SK-N-MC (cell line): ENCODE measurements at regions not wholly inside any gene's neighbourhood (a gene's known extent, or its start where the extent isn't known, plus 50 kb on each side); places are given as distances from the start of the nearest gene placed in this dataset.
"Not testable (repeated sequence)": the region's sequence is repeated elsewhere in the genome, so short reads cannot be mapped to it uniquely, and the experiment has no call there.

Experiments used
- DNase-seq: peaks from one replicate; pipeline ENCODE4 v3.0.0-alpha.2; 2011; ENCODE audit warnings: low read depth, low spot score
- H3K27ac ChIP-seq: fragments of 200-600 bp; sonication (generic); 2 replicates; pipeline ENCODE4 v1.5.1; 2016; ENCODE audit warnings: mixed run types
- H3K36me3 ChIP-seq: fragments of 200-600 bp; sonication (generic); 2 replicates; pipeline ENCODE4 v1.6.1; 2017; ENCODE audit warnings: antibody characterized with exemption, low read length, mixed read lengths; ENCODE audit not compliant: insufficient read depth
- H3K4me3 ChIP-seq: fragments of 200-600 bp; sonication (generic); 2 replicates; pipeline ENCODE4 v1.5.1; 2016
- H3K9ac ChIP-seq: fragments of 200-600 bp; sonication (generic); 2 replicates; pipeline ENCODE4 v1.8.0; 2017; ENCODE audit warnings: mixed run types, mixed read lengths; ENCODE audit not compliant: insufficient read length
- H3K9me3 ChIP-seq: fragments of 200-600 bp; sonication (generic); 2 replicates; pipeline ENCODE4 v1.6.1; 2017; ENCODE audit warnings: low read depth, mild to moderate bottlenecking, antibody characterized with exemption, low read length, moderate library complexity, mixed read lengths
- EZH2 ChIP-seq: fragments of 200-600 bp; sonication (generic); IDR thresholded peaks from one replicate; pipeline ENCODE4 v1.6.1; 2017; ENCODE audit warnings: antibody characterized with exemption
- FOXP2 ChIP-seq: optimal IDR thresholded peaks from 2 replicates; pipeline ENCODE3; 2011; ENCODE audit warnings: mild to moderate bottlenecking, moderate library complexity; ENCODE audit not compliant: insufficient read depth; ENCODE audit errors: extremely low read length, control extremely low read depth
- POLR2AphosphoS5 ChIP-seq: IDR thresholded peaks from 2 replicates; pipeline ENCODE4 v1.6.1; 2012; ENCODE audit warnings: mild to moderate bottlenecking, low read depth, low read length, borderline replicate concordance

DNA sequence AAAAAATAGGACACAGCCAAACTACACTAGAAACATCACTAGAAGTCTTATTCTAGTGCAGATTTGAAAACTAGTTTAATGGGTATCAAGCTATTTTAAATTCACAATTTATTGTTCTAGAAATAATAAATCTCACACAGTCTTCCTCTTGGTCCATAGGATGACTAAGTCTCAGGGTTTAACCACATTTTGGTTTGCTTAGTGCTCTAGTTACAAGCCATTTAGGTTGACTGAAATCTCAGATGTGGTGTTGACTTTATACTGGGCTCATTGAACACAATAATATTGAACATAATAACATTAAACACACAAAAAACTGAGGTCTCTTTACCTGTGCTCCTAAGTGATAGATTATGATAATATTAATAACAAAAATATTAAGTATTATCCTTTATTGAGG is 760.3 kb upstream of the CCDC179 start:
- TF ChIP-seq FOXP2: no peak
- no peak for TF ChIP-seq POLR2AphosphoS5
- TF ChIP-seq EZH2: no peak
- Histone ChIP-seq H3K27ac (no peak overlapping the region), H3K9me3 (no peaks in the 10 kb centered on the region), H3K36me3 (no peaks in the 10 kb centered on the region), H3K4me3 (no peak overlapping the region), H3K9ac (no peak overlapping the region)
- DNase-seq: no peak

DNA sequence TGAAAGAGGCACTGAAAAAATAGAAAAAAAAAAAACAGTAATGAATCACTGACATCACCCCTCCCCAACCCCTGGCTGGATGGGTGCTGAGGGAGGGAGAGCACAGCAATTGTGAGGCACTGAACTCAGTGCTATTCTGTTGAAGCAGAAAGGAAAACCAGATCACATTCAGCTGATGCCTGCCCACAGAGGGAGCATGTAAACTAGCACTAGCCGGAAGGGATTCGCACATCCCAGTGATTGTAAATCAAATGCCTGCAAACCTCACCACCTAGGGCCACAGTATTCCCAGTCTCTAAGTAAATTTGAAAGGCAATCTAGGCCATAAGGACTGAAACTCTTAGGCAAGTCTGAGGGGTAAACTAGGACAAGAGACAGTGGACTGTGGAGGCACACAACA is 772.0 kb upstream of the CCDC179 start:
- Histone ChIP-seq H3K36me3 (no peaks in the 10 kb centered on the region), H3K27ac (no peak overlapping the region), H3K9ac (no peak overlapping the region), H3K4me3 (no peak overlapping the region), H3K9me3 (no peaks in the 10 kb centered on the region)
- DNase-seq: no peak
- TF ChIP-seq EZH2 (no peak), POLR2AphosphoS5 (no peak), FOXP2 (no peak)

- no peak for TF ChIP-seq EZH2
- no peak for TF ChIP-seq POLR2AphosphoS5
- TF ChIP-seq FOXP2: no peak
- DNase-seq: no peak
- Histone ChIP-seq H3K9me3 (no peaks in the 10 kb centered on the region), H3K36me3 (no peaks in the 10 kb centered on the region), H3K9ac (no peak overlapping the region), H3K4me3 (no peak overlapping the region), H3K27ac (no peak overlapping the region)
Measured at GRCh38 chr11:23644443-23644842, 784.2 kb upstream of the CCDC179 start.

- not testable (repeated sequence) for H3K27ac ChIP-seq, H3K36me3 ChIP-seq, H3K9ac ChIP-seq
Measured at GRCh38 chr11:23652336-23652735, 792.1 kb upstream of the CCDC179 start.

GRCh38 chr11:23653071-23653675 is 792.9 kb upstream of the CCDC179 start:
- TF ChIP-seq FOXP2 (no peak), POLR2AphosphoS5 (no peak), EZH2 (no peak)
- H3K9ac ChIP-seq: no peak overlapping the region
- H3K27ac ChIP-seq: no peak overlapping the region
- H3K36me3 ChIP-seq: no peaks in the 10 kb centered on the region
- no peaks in the 10 kb centered on the region for H3K9me3 ChIP-seq
- no peak for DNase-seq
- H3K4me3 ChIP-seq: no peak overlapping the region

More at GRCh38 chr11:23652336-23652735, 792.1 kb upstream of the CCDC179 start:
- not testable (repeated sequence) for H3K4me3 ChIP-seq, DNase-seq, H3K9me3 ChIP-seq

- TF ChIP-seq FOXP2 (no peak), POLR2AphosphoS5 (no peak), EZH2 (no peak)
- no peaks in the 10 kb centered on the region for H3K9me3 ChIP-seq
- no peak overlapping the region for H3K4me3 ChIP-seq
- no peak for DNase-seq
- H3K9ac ChIP-seq: no peak overlapping the region
- no peaks in the 10 kb centered on the region for H3K36me3 ChIP-seq
- H3K27ac ChIP-seq: no peak overlapping the region
Measured at GRCh38 chr11:23668324-23668723, 808.0 kb upstream of the CCDC179 start.

- no peaks in the 10 kb centered on the region for H3K9me3 ChIP-seq
- H3K4me3 ChIP-seq: no peak overlapping the region
- TF ChIP-seq EZH2: no peak
- TF ChIP-seq FOXP2: no peak
- TF ChIP-seq POLR2AphosphoS5: no peak
- H3K27ac ChIP-seq: no peak overlapping the region
- no peak for DNase-seq
- no peak overlapping the region for H3K9ac ChIP-seq
- H3K36me3 ChIP-seq: no peaks in the 10 kb centered on the region
Measured at GRCh38 chr11:23673366-23673765, 813.1 kb upstream of the CCDC179 start.

GRCh38 chr11:23674866-23675265 is 814.6 kb upstream of the CCDC179 start:
- Histone ChIP-seq H3K9me3 (no peaks in the 10 kb centered on the region), H3K27ac (no peak overlapping the region)
- DNase-seq: no peak

DNA sequence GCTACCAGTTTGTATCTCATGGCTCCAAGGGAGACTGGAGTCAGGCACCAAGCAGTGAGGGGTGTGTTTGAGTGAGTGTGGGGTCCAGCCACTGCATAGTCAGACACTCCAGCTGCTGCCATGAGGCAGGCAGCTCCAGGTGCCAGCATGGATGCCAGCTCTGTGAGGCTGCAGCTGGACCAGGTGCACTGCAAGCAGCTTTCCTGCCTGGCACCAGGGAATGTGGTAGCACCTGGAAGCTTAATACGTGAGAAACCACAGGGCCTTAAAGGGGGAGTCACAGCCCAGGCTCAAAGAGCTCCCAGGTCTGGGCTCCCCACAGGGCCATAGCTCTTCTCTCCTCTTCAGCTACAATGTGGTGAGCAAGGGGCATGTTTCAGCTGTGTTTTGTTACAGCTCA is 817.8 kb upstream of the LUZP2 start:
- no peaks in the 10 kb centered on the region for H3K9me3 ChIP-seq
- no peak overlapping the region for H3K4me3 ChIP-seq
- TF ChIP-seq POLR2AphosphoS5 (no peak), EZH2 (no peak), FOXP2 (no peak)
- H3K27ac ChIP-seq: no peak overlapping the region
- no peaks in the 10 kb centered on the region for H3K36me3 ChIP-seq
- DNase-seq: no peak
- H3K9ac ChIP-seq: no peak overlapping the region

More at GRCh38 chr11:23674866-23675265, 814.6 kb upstream of the CCDC179 start:
- no peak overlapping the region for H3K4me3 ChIP-seq
- H3K9ac ChIP-seq: no peak overlapping the region
- no peaks in the 10 kb centered on the region for H3K36me3 ChIP-seq
- TF ChIP-seq FOXP2: no peak
- TF ChIP-seq EZH2: no peak
- no peak for TF ChIP-seq POLR2AphosphoS5
